ENCODE measurements at regions not wholly inside any gene's neighbourhood (a gene's known extent, or its start where the extent isn't known, plus 50 kb on each side); places are given as distances from the start of the nearest gene placed in this dataset.

- Histone ChIP-seq H2AFZ (no peak overlapping the region), H3K27me3 (ENCODE audit: control insufficient read depth, insufficient read depth, low read length) (no peaks in the 10 kb centered on the region), H3K9me3 (ENCODE audit: control insufficient read depth, low read length) (no peaks in the 10 kb centered on the region), H3K4me1 (no peaks in the 10 kb centered on the region), H3K79me2 (no peaks in the 10 kb centered on the region), H3K36me3 (ENCODE audit: control insufficient read depth, insufficient read depth, low read length) (no peaks in the 10 kb centered on the region), H3K9ac (no peak overlapping the region), H3K4me3 (ENCODE audit: low read depth, low read length) (no peak overlapping the region), H3K27ac (no peak overlapping the region), H3K4me2 (ENCODE audit: low read length) (no peak overlapping the region)
- TF ChIP-seq CTCF (IDR thresholded peaks at IDR 0.05) = no peak
These were observed 1589.7 kb upstream of the FLRT2 start for GRCh38 chr14:83940253-83940652.

GRCh38 chr14:83958359-83958758, 1571.6 kb upstream of the FLRT2 start:
- Histone ChIP-seq H3K36me3 (ENCODE audit: control insufficient read depth, insufficient read depth, low read length) (no peaks in the 10 kb centered on the region), H3K4me2 (ENCODE audit: low read length) (no peak overlapping the region), H2AFZ (no peak overlapping the region), H3K27ac (no peak overlapping the region), H3K9me3 (ENCODE audit: control insufficient read depth, low read length) (no peaks in the 10 kb centered on the region), H3K79me2 (no peaks in the 10 kb centered on the region), H3K9ac (no peak overlapping the region), H3K4me3 (ENCODE audit: low read depth, low read length) (no peak overlapping the region), H3K27me3 (ENCODE audit: control insufficient read depth, insufficient read depth, low read length) (no peaks in the 10 kb centered on the region), H3K4me1 (no peaks in the 10 kb centered on the region)
- TF ChIP-seq CTCF (IDR thresholded peaks at IDR 0.05) = no peak

- Histone ChIP-seq H3K4me2 (ENCODE audit: low read length) (no peak overlapping the region), H3K9me3 (ENCODE audit: control insufficient read depth, low read length) (no peaks in the 10 kb centered on the region), H3K9ac (no peak overlapping the region), H3K79me2 (no peaks in the 10 kb centered on the region), H3K4me3 (ENCODE audit: low read depth, low read length) (no peak overlapping the region), H2AFZ (no peak overlapping the region), H3K27ac (no peak overlapping the region), H3K4me1 (no peaks in the 10 kb centered on the region), H3K36me3 (ENCODE audit: control insufficient read depth, insufficient read depth, low read length) (no peaks in the 10 kb centered on the region), H3K27me3 (ENCODE audit: control insufficient read depth, insufficient read depth, low read length) (no peaks in the 10 kb centered on the region)
- no peak for TF ChIP-seq CTCF (IDR thresholded peaks at IDR 0.05)
These were observed 1569.0 kb upstream of the FLRT2 start for GRCh38 chr14:83960832-83961512.

- Histone ChIP-seq H3K79me2 (no peaks in the 10 kb centered on the region), H3K9me3 (ENCODE audit: control insufficient read depth, low read length) (no peaks in the 10 kb centered on the region), H3K27ac (no peak overlapping the region), H3K4me3 (ENCODE audit: low read depth, low read length) (no peak overlapping the region), H2AFZ (no peak overlapping the region), H3K27me3 (ENCODE audit: control insufficient read depth, insufficient read depth, low read length) (no peaks in the 10 kb centered on the region), H3K4me2 (ENCODE audit: low read length) (no peak overlapping the region), H3K9ac (no peak overlapping the region), H3K4me1 (no peaks in the 10 kb centered on the region), H3K36me3 (ENCODE audit: control insufficient read depth, insufficient read depth, low read length) (no peaks in the 10 kb centered on the region)
- TF ChIP-seq CTCF (IDR thresholded peaks at IDR 0.05) = no peak
These were observed 1559.9 kb upstream of the FLRT2 start for GRCh38 chr14:83969998-83970397.

- no peak for TF ChIP-seq CTCF (IDR thresholded peaks at IDR 0.05)
- no peak overlapping the region for H3K27ac ChIP-seq
- no peaks in the 10 kb centered on the region for H3K79me2 ChIP-seq
- H3K4me3 ChIP-seq (ENCODE audit: low read depth, low read length) = no peak overlapping the region
- no peak overlapping the region for H3K4me2 ChIP-seq (ENCODE audit: low read length)
- no peak overlapping the region for H3K9ac ChIP-seq
- no peaks in the 10 kb centered on the region for H3K27me3 ChIP-seq (ENCODE audit: control insufficient read depth, insufficient read depth, low read length)
- no peaks in the 10 kb centered on the region for H3K36me3 ChIP-seq (ENCODE audit: control insufficient read depth, insufficient read depth, low read length)
- no peaks in the 10 kb centered on the region for H3K4me1 ChIP-seq
- no peaks in the 10 kb centered on the region for H3K9me3 ChIP-seq (ENCODE audit: control insufficient read depth, low read length)
- no peak overlapping the region for H2AFZ ChIP-seq
These were observed 1557.3 kb upstream of the FLRT2 start for GRCh38 chr14:83972631-83973030.
